ENCODE measurements at regions not wholly inside any gene's neighbourhood (a gene's known extent, or its start where the extent isn't known, plus 50 kb on each side); places are given as distances from the start of the nearest gene placed in this dataset.

DNA sequence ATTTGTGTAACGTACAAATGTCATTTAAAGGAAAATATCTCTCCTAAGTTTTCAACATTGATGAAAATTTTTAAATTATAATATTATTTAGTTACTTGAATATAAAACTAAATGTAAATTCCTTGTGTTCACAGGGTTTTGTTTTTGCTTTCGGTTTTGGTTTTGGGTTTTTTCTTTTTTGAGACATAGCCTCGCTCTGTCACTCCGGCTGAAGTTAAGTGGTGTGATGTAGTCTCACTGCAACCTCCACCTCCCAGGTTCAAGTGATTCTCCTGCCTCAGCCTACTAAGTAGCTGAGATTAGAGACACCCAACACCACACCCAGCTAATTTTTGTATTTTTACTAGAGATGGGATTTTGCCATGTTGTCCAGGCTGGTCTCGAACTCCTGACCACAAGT is 79.3 kb upstream of the TCF12 start:
- no peak overlapping the region for H3K56ac ChIP-seq (ENCODE audit: insufficient read length, low read depth, low read length)
- no peaks in the 10 kb centered on the region for H3K79me1 ChIP-seq (ENCODE audit: insufficient read depth, low read depth, low read length, poor library complexity, severe bottlenecking)
- H4K8ac ChIP-seq (replicated peaks; ENCODE audit: insufficient read length, low read depth, low read length) = no peak overlapping the region
- H3K4me1 ChIP-seq (ENCODE audit: insufficient read depth, low read length) = no peaks in the 10 kb centered on the region
- H2AFZ ChIP-seq (ENCODE audit: low read length) = no peak overlapping the region
- no peak overlapping the region for H3K9ac ChIP-seq (ENCODE audit: extremely low read depth, insufficient read length, low read length)
- H3K14ac ChIP-seq (ENCODE audit: insufficient read depth, low read length) = no peak overlapping the region
- TF ChIP-seq CTCF (conservative IDR thresholded peaks at IDR 0.05) = no peak
- no peak overlapping the region for H3K4me2 ChIP-seq (ENCODE audit: insufficient read depth, insufficient read length, low read length)
- no peak overlapping the region for H2AK5ac ChIP-seq (ENCODE audit: insufficient read length, low read length)
- no peak overlapping the region for H3K18ac ChIP-seq (ENCODE audit: insufficient read length, low read depth, low read length)
- Mint-ChIP-seq H3K4me3 (no peak overlapping the region), H3K36me3 (ENCODE audit: insufficient read depth in 1 of 3, low read depth in 3 of 3) (no peaks in the 10 kb centered on the region), H3K9me3 (no peaks in the 10 kb centered on the region), H3K4me1 (no peaks in the 10 kb centered on the region), H3K27me3 (ENCODE audit: low read depth) (no peaks in the 10 kb centered on the region), H3K27ac (no peak overlapping the region)
- no peak overlapping the region for H3K4ac ChIP-seq (ENCODE audit: low read depth, low read length)
- H3K23me2 ChIP-seq (ENCODE audit: insufficient read length, low read depth, low read length, poor library complexity, severe bottlenecking) = no peaks in the 10 kb centered on the region
- H3K27ac ChIP-seq (ENCODE audit: insufficient read length, low read depth, low read length) = no peak overlapping the region
- H4K20me1 ChIP-seq (ENCODE audit: control insufficient read depth, insufficient read depth, insufficient read length) = no peaks in the 10 kb centered on the region
- DNase-seq = no peak
- H2BK5ac ChIP-seq (ENCODE audit: insufficient read length, low read length) = no peak overlapping the region
- H2BK15ac ChIP-seq (ENCODE audit: low read depth, low read length) = no peak overlapping the region
- H2BK120ac ChIP-seq (ENCODE audit: low read depth, low read length, poor library complexity, severe bottlenecking) = no peak overlapping the region
- no peak overlapping the region for H2BK12ac ChIP-seq (ENCODE audit: insufficient read length, low read depth, low read length)
- no peaks in the 10 kb centered on the region for H3K9me3 ChIP-seq (ENCODE audit: control insufficient read depth, low read depth, low read length)
- no peak overlapping the region for H3K23ac ChIP-seq (ENCODE audit: insufficient read length, low read depth, low read length)
- H3T11ph ChIP-seq (ENCODE audit: low read length) = no peak overlapping the region
- no peak overlapping the region for H4K91ac ChIP-seq (ENCODE audit: insufficient read length, low read depth, low read length)
- no peak overlapping the region for H2BK20ac ChIP-seq (ENCODE audit: low read depth, low read length, poor library complexity, severe bottlenecking)
- WGBS (ENCODE audit: extremely low coverage, insufficient read length, low lambda C conversion rate) = no CpG with 5 or more reads among the region's 5 CpGs
- H3K27me3 ChIP-seq (ENCODE audit: insufficient read depth, low read length) = no peaks in the 10 kb centered on the region
- no peak overlapping the region for H4K5ac ChIP-seq (ENCODE audit: insufficient read length, low read depth, low read length)
- H3K79me2 ChIP-seq (ENCODE audit: insufficient read depth, low read length) = no peaks in the 10 kb centered on the region
